ENCODE measurements at regions not wholly inside any gene's neighbourhood (a gene's known extent, or its start where the extent isn't known, plus 50 kb on each side); places are given as distances from the start of the nearest gene placed in this dataset.

DNA sequence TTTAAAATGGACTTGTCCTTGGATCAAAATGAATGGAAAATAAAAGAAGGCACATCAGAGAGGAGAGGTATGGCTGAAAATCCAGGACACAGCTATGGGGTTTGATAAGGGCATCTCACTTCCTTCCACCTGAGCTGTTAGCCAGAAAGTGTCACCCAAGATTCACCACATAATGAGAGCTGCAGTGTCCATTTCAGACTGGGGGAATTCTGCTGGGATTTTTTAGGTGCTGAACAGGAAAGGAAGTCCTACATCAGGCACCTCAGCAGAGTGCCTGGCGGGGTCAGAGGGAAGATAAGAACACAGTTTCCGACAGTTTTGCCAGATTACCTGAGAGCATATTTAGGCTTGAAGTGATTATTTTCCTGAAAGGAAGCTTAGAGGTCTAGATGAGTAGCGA, 187.6 kb upstream of the HNMT start:
- 89% methylated on average over 2 of the region's 3 CpGs for WGBS
- H3K9me3 ChIP-seq (ENCODE audit: insufficient read depth, low read depth, low read length), result peaks cover 8% of the 10 kb centered on the region; the same call in 1 of the 2 replicates

DNA sequence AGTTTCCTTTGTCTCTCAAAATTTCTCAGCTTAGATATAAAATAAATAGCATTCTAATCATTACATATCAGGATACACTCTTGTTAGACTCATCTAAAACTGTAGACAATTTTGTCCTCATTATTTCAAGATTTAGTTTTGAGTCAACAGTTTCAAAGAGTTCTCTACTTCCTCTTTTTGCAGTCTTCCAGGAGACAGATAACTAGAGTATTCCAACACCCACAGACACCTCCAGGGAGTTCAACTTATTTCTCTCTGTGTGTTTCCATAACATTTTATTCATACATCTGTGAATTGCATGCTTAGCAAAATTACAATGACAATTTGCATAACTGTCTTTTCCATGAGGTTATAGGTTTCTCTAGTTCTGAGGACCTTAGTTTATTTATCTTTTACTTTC, 166.6 kb upstream of the HNMT start:
- Histone ChIP-seq H3K36me3 (ENCODE audit: insufficient read depth, low read length) (no peaks in the 10 kb centered on the region), H3K27me3 (ENCODE audit: insufficient read depth, low read length) (no peaks in the 10 kb centered on the region), H3K4me1 (ENCODE audit: insufficient read depth, low read length) (no peaks in the 10 kb centered on the region), H3K4me3 (ENCODE audit: low read length) (no peak overlapping the region), H3K27ac (ENCODE audit: low read depth, low read length) (no peak overlapping the region), H3K9me3 (ENCODE audit: insufficient read depth, low read depth, low read length) (peaks cover 20% of the 10 kb centered on the region), H3K9ac (ENCODE audit: low read depth, low read length) (no peak overlapping the region)

More for the DNA sequence above, 187.6 kb upstream of the HNMT start:
- H3K27ac ChIP-seq (ENCODE audit: low read depth, low read length), result no peak overlapping the region
- H3K9ac ChIP-seq (ENCODE audit: low read depth, low read length), result no peak overlapping the region
- H3K4me3 ChIP-seq (ENCODE audit: low read length), result no peak overlapping the region
- H3K36me3 ChIP-seq (ENCODE audit: insufficient read depth, low read length), result no peaks in the 10 kb centered on the region
- H3K27me3 ChIP-seq (ENCODE audit: insufficient read depth, low read length), result no peaks in the 10 kb centered on the region
- no peaks in the 10 kb centered on the region for H3K4me1 ChIP-seq (ENCODE audit: insufficient read depth, low read length)

DNA sequence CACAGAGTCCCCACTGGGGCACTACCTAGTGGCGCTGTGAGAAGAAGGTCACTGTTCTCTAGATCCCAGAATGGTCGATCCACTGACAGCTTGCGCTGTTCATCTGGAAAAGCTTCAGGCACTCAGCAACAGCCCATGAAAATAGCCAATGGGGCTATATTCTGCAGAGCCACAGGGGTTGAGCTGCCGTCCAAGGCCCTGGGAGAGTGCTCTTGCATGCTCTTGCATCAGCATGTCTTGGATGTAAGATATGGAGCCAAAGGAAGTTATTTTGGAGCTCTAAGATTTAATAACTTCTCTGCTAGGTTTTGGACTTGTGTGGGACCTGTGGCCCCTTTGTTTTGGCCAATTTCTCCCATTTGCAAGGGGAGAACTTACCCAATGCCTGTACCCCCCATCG, 164.7 kb upstream of the HNMT start:
- Histone ChIP-seq H3K36me3 (ENCODE audit: insufficient read depth, low read length) (no peaks in the 10 kb centered on the region), H3K27me3 (ENCODE audit: insufficient read depth, low read length) (no peaks in the 10 kb centered on the region), H3K9me3 (ENCODE audit: insufficient read depth, low read depth, low read length) (peaks cover 17% of the 10 kb centered on the region), H3K4me3 (ENCODE audit: low read length) (no peak overlapping the region), H3K9ac (ENCODE audit: low read depth, low read length) (no peak overlapping the region), H3K4me1 (ENCODE audit: insufficient read depth, low read length) (no peaks in the 10 kb centered on the region), H3K27ac (ENCODE audit: low read depth, low read length) (no peak overlapping the region)
- 97% methylated on average over 5 of the region's 5 CpGs for WGBS

DNA sequence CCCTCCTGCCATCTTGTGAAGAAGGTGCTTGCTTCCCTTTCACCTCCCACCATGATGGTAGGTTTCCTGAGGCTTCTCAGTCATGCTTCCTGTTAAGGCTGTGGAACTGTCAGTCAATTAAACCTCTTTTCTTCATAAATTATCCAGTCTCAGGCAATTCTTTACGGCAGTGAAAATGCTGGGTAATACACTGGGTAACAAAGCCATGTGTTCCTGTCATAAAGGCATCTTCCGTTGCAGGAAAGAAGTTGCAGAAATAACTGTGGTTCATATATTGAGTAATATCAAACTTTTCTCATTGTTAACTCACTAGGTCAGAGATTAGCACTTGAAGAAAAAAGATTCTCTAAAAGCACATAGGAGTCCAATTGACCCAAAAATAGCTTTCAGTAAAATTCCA, 163.9 kb upstream of the HNMT start:
- H3K9me3 ChIP-seq (ENCODE audit: insufficient read depth, low read depth, low read length), result peaks cover 17% of the 10 kb centered on the region
- no peaks in the 10 kb centered on the region for H3K4me1 ChIP-seq (ENCODE audit: insufficient read depth, low read length)
- H3K36me3 ChIP-seq (ENCODE audit: insufficient read depth, low read length), result no peaks in the 10 kb centered on the region
- H3K9ac ChIP-seq (ENCODE audit: low read depth, low read length), result no peak overlapping the region
- H3K27ac ChIP-seq (ENCODE audit: low read depth, low read length), result no peak overlapping the region
- WGBS, result 89% methylated on average over 2 of the region's 2 CpGs
- no peaks in the 10 kb centered on the region for H3K27me3 ChIP-seq (ENCODE audit: insufficient read depth, low read length)
- H3K4me3 ChIP-seq (ENCODE audit: low read length), result no peak overlapping the region

DNA sequence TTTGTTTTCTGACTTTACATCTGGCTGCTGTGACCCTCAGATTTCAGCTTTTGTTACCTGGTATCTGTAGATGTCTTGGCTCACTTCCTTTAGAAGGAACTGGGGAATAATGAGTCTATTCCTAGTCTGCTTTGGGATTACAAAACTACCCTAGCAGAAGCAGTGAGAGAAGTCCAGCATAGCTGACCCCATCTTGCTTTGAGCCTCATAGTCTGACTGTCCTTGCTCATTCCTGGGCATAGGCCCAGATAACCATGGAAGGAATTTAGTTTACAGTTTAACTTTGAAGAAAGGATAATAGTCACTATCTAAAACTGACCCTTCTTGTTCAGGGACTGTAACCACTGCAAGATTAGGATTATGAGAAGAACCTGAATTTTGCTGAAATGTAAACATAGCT, 163.0 kb upstream of the HNMT start:
- H3K27ac ChIP-seq (ENCODE audit: low read depth, low read length), result no peak overlapping the region
- H3K9me3 ChIP-seq (ENCODE audit: insufficient read depth, low read depth, low read length), result peaks cover 17% of the 10 kb centered on the region
- H3K9ac ChIP-seq (ENCODE audit: low read depth, low read length), result no peak overlapping the region

DNA sequence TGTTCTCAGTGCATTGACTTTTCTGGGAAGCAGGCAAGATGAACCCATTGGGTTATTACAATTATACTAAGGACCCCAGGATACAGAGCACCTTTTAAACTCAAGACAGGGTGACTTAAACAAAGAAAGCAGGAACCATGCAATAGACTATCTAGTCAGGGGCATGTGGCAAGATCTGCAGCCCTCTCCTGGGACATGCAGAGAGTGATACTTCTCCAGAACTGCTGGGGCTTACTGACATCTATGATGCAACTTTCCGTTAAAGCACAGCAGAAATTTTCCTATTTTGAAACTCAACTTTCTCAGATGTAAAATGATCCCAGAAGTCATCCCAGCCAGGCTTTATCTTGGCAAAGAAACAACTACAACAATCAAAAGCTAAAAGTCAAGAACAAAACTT, 162.2 kb upstream of the HNMT start:
- Histone ChIP-seq H3K27me3 (ENCODE audit: insufficient read depth, low read length) (no peaks in the 10 kb centered on the region), H3K4me1 (ENCODE audit: insufficient read depth, low read length) (no peaks in the 10 kb centered on the region), H3K9me3 (ENCODE audit: insufficient read depth, low read depth, low read length) (peaks cover 17% of the 10 kb centered on the region), H3K4me3 (ENCODE audit: low read length) (no peak overlapping the region), H3K36me3 (ENCODE audit: insufficient read depth, low read length) (no peaks in the 10 kb centered on the region), H3K9ac (ENCODE audit: low read depth, low read length) (no peak overlapping the region), H3K27ac (ENCODE audit: low read depth, low read length) (no peak overlapping the region)
- WGBS, result 91% methylated on average over 1 of the region's 1 CpG

More for the DNA sequence above, 163.0 kb upstream of the HNMT start:
- no peaks in the 10 kb centered on the region for H3K36me3 ChIP-seq (ENCODE audit: insufficient read depth, low read length)
- H3K27me3 ChIP-seq (ENCODE audit: insufficient read depth, low read length), result no peaks in the 10 kb centered on the region
- H3K4me1 ChIP-seq (ENCODE audit: insufficient read depth, low read length), result no peaks in the 10 kb centered on the region
- H3K4me3 ChIP-seq (ENCODE audit: low read length), result no peak overlapping the region

DNA sequence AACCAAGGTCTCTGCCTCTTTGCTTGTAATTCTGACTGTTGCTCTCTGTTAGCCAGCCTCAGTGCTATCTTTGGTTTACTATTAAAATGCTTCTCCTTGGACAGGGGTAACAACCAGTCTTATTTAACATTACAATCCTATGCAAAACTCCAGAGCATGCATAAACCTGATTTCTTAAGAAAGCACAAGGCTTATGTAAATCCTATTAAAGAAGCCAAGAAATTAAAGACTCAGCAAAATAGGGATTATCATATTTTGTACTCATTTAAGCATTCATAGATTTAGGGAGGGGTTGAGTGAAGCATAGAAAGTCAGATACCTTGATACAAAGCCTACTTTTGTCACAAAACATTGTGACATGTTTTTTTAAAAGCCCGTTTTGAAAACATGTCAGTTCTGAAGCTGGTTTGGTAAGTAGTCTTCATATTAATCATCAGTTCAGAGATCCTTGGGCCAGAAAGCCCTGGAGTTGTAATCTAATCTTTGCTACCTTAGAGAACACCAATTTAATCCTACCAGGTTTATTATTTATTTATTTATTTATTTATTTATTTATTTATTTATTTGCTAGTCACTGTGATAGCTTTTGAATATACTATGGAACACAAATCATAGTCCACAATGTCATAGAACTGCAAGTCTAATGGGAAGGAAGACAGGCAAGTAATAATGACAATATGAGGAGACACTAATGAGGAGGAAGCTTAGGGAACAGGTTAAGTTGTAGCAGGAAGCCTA, 158.0 kb upstream of the HNMT start:
- 0% methylated on average over 1 of the region's 1 CpG for whole genome bisulfite sequencing

DNA sequence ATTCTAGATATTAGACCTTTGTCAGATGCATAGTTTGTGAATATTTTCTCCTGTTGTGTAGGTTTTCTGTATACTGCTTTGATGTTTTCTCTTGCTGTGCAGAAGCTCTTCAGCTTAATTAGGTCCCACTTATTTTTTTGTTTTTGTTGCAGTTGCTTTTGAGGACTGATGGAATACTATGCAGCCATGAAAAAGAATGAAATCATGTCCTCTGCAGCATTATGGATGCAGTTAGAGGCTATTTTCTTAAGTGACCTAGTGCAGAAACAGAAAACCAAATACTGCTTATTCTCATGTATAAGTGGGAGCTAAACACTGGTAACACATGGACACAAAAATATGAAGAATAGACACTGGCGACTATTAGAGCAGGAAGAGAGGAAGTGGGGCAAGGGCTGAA, 155.0 kb upstream of the HNMT start:
- no peaks in the 10 kb centered on the region for H3K9me3 ChIP-seq (ENCODE audit: insufficient read depth, low read depth, low read length)
- H3K9ac ChIP-seq (ENCODE audit: low read depth, low read length), result no peak overlapping the region
- no peaks in the 10 kb centered on the region for H3K36me3 ChIP-seq (ENCODE audit: insufficient read depth, low read length)
- no peak overlapping the region for H3K4me3 ChIP-seq (ENCODE audit: low read length)
- 100% methylated on average over 1 of the region's 1 CpG for WGBS
- no peaks in the 10 kb centered on the region for H3K4me1 ChIP-seq (ENCODE audit: insufficient read depth, low read length)
- no peak overlapping the region for H3K27ac ChIP-seq (ENCODE audit: low read depth, low read length)
- H3K27me3 ChIP-seq (ENCODE audit: insufficient read depth, low read length), result no peaks in the 10 kb centered on the region

More for the DNA sequence above, 158.0 kb upstream of the HNMT start:
- no peaks in the 10 kb centered on the region for H3K4me1 ChIP-seq (ENCODE audit: insufficient read depth, low read length)
- H3K36me3 ChIP-seq (ENCODE audit: insufficient read depth, low read length), result no peaks in the 10 kb centered on the region
- H3K9ac ChIP-seq (ENCODE audit: low read depth, low read length), result no peak overlapping the region
- H3K27ac ChIP-seq (ENCODE audit: low read depth, low read length), result no peak overlapping the region
- H3K4me3 ChIP-seq (ENCODE audit: low read length), result no peak overlapping the region
- H3K9me3 ChIP-seq (ENCODE audit: insufficient read depth, low read depth, low read length), result peaks cover 12% of the 10 kb centered on the region
- no peaks in the 10 kb centered on the region for H3K27me3 ChIP-seq (ENCODE audit: insufficient read depth, low read length)

DNA sequence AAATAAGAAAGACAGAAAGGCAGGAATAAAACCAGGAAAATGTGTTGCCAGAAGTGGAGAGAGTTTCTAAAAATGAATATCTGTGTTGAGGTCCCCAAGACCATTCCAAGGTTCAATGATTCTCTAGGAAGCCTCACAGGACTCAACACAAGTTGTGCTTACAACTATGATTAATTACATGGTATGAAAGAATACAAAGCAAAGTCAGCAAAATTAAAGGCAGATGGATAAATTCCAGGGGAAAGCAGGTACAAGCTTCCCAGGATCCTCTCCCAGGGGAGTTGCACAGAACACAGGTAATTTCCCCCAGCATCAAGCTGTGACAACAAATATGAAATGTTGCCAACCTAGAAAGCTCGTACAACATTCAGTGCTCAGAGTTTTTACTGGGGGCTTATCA, 154.4 kb upstream of the HNMT start:
- no peak overlapping the region for H3K27ac ChIP-seq (ENCODE audit: low read depth, low read length)
- no peak overlapping the region for H3K4me3 ChIP-seq (ENCODE audit: low read length)
- no peaks in the 10 kb centered on the region for H3K27me3 ChIP-seq (ENCODE audit: insufficient read depth, low read length)
- H3K9ac ChIP-seq (ENCODE audit: low read depth, low read length), result no peak overlapping the region
- H3K4me1 ChIP-seq (ENCODE audit: insufficient read depth, low read length), result no peaks in the 10 kb centered on the region
- no peaks in the 10 kb centered on the region for H3K36me3 ChIP-seq (ENCODE audit: insufficient read depth, low read length)
- 86% methylated on average over 1 of the region's 1 CpG for WGBS
- H3K9me3 ChIP-seq (ENCODE audit: insufficient read depth, low read depth, low read length), result no peaks in the 10 kb centered on the region

DNA sequence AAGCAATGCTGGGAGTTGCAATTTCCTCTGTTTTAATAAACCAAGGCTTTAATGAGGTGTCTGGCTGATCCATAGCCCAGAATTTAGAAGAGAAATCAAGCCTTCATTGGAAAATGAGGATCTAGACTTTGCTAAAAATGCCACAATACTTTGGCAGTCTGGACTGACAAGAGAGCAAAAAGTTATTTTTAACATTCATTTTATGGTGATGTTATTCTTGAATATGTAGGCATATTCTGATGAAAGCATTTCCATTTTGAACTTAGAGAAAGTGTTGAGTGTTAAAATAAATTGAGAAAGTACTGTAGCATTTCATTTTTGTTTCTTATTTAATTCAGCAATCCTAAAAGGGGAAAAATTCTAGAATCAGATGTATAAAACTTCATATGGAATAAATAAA, 151.8 kb upstream of the HNMT start:
- no peaks in the 10 kb centered on the region for H3K4me1 ChIP-seq (ENCODE audit: insufficient read depth, low read length)
- no peaks in the 10 kb centered on the region for H3K9me3 ChIP-seq (ENCODE audit: insufficient read depth, low read depth, low read length)
- H3K27ac ChIP-seq (ENCODE audit: low read depth, low read length), result no peak overlapping the region
- H3K4me3 ChIP-seq (ENCODE audit: low read length), result no peak overlapping the region
- no peaks in the 10 kb centered on the region for H3K36me3 ChIP-seq (ENCODE audit: insufficient read depth, low read length)
- H3K27me3 ChIP-seq (ENCODE audit: insufficient read depth, low read length), result no peaks in the 10 kb centered on the region
- H3K9ac ChIP-seq (ENCODE audit: low read depth, low read length), result no peak overlapping the region

DNA sequence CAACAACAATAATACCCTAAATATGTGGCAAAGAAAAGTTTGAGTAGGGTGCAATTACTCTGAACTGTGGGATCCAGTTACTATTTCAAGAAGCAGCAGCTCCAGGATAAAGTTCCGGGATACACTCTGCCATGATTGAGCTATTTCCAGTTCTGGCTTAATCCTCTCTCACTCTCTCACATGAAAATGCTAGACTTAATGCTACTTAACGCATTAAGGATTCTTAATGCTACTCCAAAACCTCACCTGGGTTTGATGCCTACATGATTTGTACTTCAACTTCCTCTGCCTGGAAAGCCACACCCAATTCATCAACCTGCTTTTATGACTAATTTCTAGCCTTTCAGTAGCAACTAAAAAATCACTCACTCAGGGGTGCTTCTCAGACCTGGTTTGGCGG, 151.1 kb upstream of the HNMT start:
- Histone ChIP-seq H3K4me1 (ENCODE audit: insufficient read depth, low read length) (no peaks in the 10 kb centered on the region), H3K27ac (ENCODE audit: low read depth, low read length) (no peak overlapping the region), H3K27me3 (ENCODE audit: insufficient read depth, low read length) (no peaks in the 10 kb centered on the region), H3K4me3 (ENCODE audit: low read length) (no peak overlapping the region), H3K36me3 (ENCODE audit: insufficient read depth, low read length) (no peaks in the 10 kb centered on the region), H3K9me3 (ENCODE audit: insufficient read depth, low read depth, low read length) (no peaks in the 10 kb centered on the region), H3K9ac (ENCODE audit: low read depth, low read length) (no peak overlapping the region)
- WGBS, result 93% methylated on average over 3 of the region's 3 CpGs

DNA sequence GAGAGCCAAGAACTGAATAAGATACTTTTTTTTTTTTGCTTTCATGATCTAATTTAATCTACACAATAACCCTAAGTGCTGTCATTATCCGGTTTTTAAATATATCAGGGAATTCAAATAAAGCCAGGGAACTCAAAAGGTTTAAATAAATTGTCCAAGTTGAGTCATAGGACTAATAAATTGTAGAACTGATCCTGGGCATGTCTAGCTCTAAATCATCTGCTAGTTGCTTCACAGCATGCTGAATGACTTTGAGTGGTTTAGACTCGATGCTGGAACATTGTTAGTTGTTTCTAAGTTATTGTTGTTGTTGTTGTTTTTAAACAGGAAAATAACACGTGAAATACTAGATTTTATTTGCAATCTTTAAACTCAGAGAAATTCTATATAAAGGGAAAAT, 147.2 kb upstream of the HNMT start:
- H3K27me3 ChIP-seq (ENCODE audit: insufficient read depth, low read length), result no peaks in the 10 kb centered on the region
- H3K36me3 ChIP-seq (ENCODE audit: insufficient read depth, low read length), result no peaks in the 10 kb centered on the region
- no peak overlapping the region for H3K9ac ChIP-seq (ENCODE audit: low read depth, low read length)
- WGBS, result 93% methylated on average over 2 of the region's 3 CpGs
- H3K4me1 ChIP-seq (ENCODE audit: insufficient read depth, low read length), result no peaks in the 10 kb centered on the region
- H3K4me3 ChIP-seq (ENCODE audit: low read length), result no peak overlapping the region
- H3K27ac ChIP-seq (ENCODE audit: low read depth, low read length), result no peak overlapping the region
- no peaks in the 10 kb centered on the region for H3K9me3 ChIP-seq (ENCODE audit: insufficient read depth, low read depth, low read length)
